D721Med (cell line): ENCODE measurements at regions not wholly inside any gene's neighbourhood (a gene's known extent, or its start where the extent isn't known, plus 50 kb on each side); places are given as distances from the start of the nearest gene placed in this dataset.

ENCODE experiments used
- DNase-seq: peaks from one replicate; pipeline ENCODE4 v3.0.0; 2011; ENCODE audit warnings: low spot score; ENCODE audit not compliant: insufficient read length
- FAIRE-seq: peaks from 2 replicates; lab custom pipeline; 2011; peaks lifted over from hg19 to GRCh38; lab: Jason Lieb, UNC
- TF ChIP-seq, protein P1 (sequence below): IDR thresholded peaks from 2 replicates; pipeline ENCODE4 v1.5.1; 2012; ENCODE audit warnings: mild to moderate bottlenecking, control low read depth; ENCODE audit not compliant: insufficient read depth; ENCODE audit errors: missing control alignments

GRCh38 chr7:121810831-121811672 lies 61.9 kb upstream of the PTPRZ1 start:
- FAIRE-seq (no peak), DNase-seq (no peak)
- TF ChIP-seq, protein P1, sequence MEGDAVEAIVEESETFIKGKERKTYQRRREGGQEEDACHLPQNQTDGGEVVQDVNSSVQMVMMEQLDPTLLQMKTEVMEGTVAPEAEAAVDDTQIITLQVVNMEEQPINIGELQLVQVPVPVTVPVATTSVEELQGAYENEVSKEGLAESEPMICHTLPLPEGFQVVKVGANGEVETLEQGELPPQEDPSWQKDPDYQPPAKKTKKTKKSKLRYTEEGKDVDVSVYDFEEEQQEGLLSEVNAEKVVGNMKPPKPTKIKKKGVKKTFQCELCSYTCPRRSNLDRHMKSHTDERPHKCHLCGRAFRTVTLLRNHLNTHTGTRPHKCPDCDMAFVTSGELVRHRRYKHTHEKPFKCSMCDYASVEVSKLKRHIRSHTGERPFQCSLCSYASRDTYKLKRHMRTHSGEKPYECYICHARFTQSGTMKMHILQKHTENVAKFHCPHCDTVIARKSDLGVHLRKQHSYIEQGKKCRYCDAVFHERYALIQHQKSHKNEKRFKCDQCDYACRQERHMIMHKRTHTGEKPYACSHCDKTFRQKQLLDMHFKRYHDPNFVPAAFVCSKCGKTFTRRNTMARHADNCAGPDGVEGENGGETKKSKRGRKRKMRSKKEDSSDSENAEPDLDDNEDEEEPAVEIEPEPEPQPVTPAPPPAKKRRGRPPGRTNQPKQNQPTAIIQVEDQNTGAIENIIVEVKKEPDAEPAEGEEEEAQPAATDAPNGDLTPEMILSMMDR: no peak

DNA sequence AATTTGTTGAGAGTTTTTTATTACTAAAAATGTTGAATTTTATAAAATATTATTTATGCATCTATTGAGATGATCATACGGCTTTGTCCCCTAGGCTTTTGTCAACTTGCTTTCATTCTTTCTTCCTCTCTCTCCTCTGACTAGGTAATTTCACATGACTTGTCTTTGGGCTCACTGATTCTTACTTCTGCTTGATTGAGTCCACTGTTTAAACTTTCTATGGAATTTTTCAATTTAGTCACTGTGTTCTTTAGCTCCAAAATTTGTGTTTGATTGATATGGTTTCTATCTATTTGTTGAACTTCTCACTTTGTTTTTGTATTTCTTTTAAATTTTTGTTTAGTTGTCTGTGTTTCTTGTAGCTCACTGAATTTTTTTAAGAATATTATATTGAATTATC lies 65.9 kb upstream of the PTPRZ1 start:
- FAIRE-seq: no peak
- TF ChIP-seq, protein P1: no peak
- DNase-seq: no peak

DNA sequence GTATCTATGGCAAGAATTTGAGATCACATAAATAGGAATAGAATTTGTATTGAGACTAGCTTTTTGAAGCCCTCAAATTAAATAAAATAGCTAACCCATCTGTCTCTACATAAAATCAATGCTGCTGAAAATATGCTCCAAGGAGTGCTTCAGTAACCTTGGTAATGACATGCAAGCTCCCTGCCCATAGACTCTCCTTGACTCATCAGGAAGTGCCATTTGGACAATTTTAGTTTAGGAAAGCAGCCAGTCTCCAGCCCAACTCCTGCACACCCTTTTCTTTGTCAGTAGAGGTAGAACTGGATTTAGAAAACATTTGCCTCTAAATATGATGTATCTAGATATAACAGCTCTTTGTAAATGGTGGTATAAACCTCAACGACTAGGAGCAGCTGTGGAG lies 69.9 kb upstream of the PTPRZ1 start:
- no peak for FAIRE-seq
- TF ChIP-seq, protein P1: no peak
- no peak for DNase-seq

DNA sequence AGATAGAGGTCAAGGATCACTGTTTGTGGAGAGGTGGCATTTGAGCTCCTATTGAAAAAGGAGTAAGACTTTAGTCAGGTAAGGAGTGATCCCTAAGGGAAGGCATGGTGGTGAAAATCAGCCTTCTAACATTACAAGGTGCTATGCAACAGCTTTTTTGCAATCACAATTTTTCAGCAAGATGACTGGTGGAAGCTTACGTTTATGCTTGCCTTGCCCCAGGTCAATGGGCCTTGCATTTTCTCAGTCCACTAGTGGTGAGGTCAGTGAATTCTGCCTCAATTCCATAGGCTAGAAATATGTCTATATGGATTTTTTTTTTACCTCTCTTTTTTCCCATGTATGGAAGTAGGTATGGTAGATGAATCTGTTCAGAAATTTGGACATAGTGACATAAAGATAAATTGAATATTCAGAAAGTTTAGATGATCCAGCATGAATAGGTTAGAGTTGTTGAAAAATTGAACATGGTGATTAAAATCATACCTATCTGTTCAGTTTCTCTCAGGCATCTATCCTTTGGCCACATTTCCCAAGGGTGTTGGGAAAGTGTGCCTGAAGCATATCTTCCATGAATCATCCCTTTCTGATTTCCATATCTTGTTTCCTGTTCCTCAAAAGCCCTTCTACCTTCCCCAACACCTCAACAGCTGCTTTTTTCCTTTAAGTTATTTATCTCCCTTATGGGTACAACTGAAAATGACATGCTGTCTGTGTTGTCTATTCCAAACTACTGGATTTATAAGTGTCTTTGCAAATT lies 71.9 kb upstream of the PTPRZ1 start:
- DNase-seq (no peak), FAIRE-seq (no peak)
- TF ChIP-seq, protein P1: no peak

- peak; percentile 89 for FAIRE-seq
- DNase-seq: peak; percentile 13
- TF ChIP-seq, protein P1: no peak
Measured at GRCh38 chr7:121798896-121799295, 74.1 kb upstream of the PTPRZ1 start.

DNA sequence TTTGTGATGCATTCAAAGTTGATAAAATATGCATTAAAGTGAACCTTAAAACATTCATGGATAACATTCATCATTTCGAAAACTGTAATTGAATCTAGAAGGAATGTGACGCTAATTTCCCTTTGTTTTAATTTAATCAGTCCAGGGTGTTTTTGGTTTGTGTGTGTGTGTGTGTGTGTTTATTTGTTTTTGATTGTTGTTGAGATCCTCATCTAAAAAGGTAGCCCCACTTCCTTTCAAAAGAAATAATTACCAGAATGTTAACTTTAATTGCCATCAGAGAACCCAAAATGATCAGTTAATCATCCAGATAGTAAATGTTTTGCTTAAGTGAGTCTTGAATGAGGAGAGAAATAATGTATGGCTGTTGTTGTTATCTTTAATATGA lies 74.5 kb upstream of the PTPRZ1 start:
- DNase-seq: no peak
- TF ChIP-seq, protein P1: no peak
- FAIRE-seq: no peak
